ENCODE measurements at regions not wholly inside any gene's neighbourhood (a gene's known extent, or its start where the extent isn't known, plus 50 kb on each side); places are given as distances from the start of the nearest gene placed in this dataset.
"Not testable (repeated sequence)": the region's sequence is repeated elsewhere in the genome, so short reads cannot be mapped to it uniquely, and the experiment has no call there.

DNA sequence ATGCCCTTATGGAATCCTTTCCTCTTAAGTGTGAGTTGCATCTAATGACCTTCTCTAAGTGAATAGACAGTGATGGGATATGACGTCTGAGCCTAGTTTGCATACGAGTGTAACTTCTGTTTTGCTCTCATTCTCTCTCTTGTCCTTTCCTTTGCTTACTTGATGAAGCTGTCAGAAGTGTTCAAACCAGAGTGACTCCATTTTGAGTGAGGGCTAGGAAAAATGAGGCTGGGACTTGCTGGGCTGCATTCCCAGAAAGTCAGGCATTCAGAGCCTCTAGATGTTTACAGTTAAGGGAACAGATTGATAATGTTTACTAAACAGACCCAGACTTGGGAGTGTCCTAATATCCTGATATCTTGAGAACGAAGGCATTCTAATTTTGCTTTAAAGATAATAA is 311.2 kb upstream of the SOX4 start:
- intact Hi-C loops (cut with DNase I); DNase-seq: not testable (repeated sequence)

DNA sequence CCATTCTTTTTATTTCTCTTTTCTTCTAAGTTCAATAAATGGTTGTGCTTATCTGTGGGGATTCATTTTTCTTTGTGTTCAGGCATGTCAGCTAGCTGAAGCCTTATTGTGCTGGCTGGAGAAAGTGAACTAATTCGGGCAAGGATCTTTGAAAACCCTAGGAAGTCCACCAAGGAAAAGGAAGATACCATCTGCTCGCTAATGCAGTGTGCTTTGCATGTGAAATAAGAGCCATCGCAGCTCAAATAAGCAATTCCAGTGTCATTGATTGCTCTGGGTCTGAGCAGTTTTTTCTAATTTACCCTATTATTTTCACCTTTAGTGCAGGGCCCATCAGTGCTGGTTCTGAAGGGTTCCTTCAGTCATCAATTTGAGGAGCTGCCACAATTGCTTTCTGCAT is 309.4 kb upstream of the SOX4 start:
- DNase-seq = no peak
- intact Hi-C loops (cut with DNase I) = no loop called here

DNA sequence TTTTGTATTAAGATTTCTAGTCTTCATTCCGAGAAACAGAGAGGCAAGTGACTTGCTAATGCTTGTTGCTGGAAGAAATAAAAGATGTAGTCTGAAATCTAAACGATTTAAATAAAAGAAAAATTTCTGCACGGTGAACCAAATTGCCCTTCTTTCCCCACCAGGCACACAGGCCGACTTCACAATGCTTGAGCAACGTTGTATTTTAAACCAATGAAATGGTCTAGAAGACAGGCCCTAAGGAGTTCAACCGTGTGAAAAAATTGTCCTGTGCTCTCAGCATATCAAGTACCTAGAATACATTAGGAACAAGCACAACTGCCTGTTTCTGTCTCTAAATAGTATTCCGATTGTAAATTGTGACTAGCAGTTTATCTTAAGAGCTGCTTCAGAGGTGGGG is 308.8 kb upstream of the SOX4 start:
- DNase-seq = no peak
- intact Hi-C loops (cut with DNase I) = no loop called here

DNA sequence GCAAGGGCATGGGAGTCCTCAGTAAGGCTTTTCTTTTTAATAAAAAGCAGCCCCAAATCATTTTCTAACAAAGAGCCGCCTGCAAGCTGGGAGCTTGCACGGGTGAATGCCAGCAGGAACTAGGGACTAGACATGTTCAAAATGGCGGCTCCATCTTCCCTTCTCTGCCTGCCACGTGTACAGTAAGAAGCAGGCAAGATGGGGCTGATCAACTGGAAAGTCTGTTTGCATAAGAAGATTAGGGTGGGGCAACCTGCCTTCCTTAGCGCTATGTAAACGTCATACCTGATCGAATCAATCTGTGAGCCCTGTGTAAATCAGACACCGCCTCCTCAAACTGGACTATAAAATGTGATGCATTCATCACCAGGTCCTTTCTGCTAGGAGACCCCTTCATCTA is 299.4 kb upstream of the SOX4 start:
- no peak for DNase-seq
- intact Hi-C loops (cut with DNase I) = no loop called here

DNA sequence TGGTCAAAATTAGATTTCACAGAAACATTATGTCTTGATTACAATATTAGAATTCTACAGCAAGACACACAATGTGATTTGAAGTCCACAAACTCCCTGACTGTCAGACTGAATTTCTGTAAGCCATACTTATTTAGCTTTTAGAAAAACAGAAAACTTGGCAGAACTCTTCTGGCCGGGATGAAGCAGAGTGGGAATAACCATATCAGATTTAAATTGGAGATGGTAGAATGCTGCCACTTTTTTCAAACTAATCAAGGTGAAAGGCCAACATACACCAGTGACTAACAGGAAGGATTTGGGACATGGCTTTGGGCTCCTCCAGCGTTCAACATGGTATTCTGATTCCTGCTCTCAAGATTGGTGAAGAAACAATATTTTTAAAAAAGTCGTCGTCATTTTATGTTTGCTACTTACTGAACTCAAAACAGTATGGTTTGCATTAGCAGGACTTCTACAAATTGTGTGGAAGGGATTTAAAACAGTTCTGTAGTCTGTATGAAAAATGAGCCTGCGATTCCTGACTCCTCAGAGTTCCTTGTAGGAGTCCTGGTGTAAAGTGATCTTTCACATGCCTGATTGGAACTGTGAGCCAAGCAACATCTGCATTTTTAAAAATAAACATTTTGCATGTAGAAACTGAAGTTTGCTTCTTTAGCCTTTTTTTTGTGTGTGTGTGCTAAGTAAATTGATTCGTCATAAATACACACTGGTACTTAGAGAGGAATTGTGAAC is 297.9 kb upstream of the SOX4 start:
- intact Hi-C loops (cut with DNase I) = no loop called here

DNA sequence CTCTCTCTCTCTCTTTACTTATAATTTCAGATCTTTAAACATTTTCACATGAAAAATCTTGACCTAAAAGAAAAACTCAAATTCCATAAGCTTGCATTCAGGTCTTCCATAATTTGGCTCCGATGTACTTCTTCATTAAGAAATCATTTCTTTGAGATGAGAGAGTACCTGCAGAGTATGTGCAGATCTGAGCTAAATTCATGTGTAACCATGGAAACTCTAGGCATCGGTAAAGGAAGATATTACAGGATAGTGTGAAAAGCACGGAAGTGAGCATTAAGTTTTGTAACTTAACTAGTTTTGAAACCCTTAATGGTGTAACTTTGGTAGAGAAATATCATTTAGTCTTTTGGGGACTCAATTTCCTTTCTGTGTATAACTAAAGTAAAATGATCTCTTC is 295.9 kb upstream of the SOX4 start:
- intact Hi-C loops (cut with DNase I) = no loop called here
- DNase-seq = no peak

More for the DNA sequence above, 297.9 kb upstream of the SOX4 start:
- no peak for DNase-seq

DNA sequence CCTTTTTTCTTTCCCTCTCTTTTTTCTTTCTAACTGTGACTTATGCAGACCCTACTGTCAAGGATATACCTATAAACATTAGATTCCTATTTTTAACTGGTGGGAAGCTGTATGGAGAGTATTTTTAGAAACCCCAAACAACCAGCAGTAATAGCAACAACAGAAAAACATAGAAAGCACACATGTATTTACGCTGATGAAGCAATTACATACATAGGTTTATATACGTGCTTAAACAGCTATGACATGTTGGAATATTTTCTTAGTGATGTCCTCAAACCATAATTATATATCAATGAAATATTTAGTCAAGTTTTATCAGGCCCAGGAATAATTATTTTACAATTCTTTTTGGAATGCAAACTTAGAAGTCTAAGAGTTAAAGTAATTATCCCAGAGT is 294.3 kb upstream of the SOX4 start:
- intact Hi-C loops (cut with DNase I) = no loop called here
- DNase-seq = no peak

DNA sequence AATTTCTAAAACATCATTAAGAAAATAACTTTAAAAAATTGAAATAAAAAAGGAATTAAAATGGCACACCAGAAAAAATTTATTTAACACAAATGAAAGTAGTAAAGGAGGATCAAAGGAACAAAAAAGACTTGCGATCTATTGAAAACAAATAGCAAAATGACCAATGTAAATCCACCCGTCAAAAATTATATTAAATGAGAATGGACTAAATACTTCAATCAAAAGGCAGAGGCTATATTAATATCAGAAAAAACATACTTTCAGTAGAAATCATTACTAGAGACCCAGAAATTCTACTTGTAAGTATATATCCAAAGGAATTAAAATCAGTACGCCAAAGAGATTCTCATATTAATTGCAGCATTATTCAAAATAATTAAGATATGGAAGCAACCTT is 293.1 kb upstream of the SOX4 start:
- no peak for DNase-seq
- intact Hi-C loops (cut with DNase I) = no loop called here

DNA sequence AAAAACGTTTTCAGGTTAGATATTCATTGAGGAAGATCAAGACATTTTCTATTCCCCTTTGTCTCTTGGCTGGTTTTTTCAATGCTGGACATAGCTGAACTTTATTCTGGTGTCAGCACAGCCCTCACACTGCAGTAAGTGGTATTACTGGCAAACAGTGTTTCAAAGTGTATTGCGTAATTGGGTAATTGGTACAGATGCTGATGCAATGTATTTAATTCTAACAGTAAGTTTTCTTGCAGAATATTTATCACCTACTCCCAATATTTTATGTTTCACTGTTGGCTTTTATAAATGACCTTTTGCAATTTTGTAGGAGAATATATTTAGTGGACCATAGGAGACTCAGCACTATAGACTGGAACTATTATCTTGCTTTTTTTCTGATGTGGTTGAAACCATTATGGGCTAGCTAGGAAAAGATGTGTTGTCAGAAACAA is 287.6 kb upstream of the SOX4 start:
- DNase-seq = no peak
- intact Hi-C loops (cut with DNase I) = no loop called here

DNA sequence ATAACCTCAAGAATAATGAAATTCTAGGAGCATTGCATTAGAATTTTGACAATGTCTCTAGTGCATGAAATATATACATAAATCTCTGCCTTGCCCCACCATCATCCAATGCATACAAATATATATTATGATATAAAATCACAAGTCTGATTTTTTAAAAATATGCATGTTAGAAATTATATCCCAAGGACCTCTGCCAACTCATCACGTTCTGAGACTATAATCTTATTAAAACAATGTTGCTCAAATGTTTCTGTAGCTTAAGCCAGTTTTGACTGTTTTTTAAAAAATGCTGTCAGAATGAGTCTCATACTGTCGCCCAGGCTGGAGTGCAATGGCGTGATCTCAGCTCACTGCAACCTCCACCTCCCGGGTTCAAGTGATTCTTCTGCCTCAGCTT is 287.0 kb upstream of the SOX4 start:
- intact Hi-C loops (cut with DNase I) = no loop called here
- DNase-seq = no peak

DNA sequence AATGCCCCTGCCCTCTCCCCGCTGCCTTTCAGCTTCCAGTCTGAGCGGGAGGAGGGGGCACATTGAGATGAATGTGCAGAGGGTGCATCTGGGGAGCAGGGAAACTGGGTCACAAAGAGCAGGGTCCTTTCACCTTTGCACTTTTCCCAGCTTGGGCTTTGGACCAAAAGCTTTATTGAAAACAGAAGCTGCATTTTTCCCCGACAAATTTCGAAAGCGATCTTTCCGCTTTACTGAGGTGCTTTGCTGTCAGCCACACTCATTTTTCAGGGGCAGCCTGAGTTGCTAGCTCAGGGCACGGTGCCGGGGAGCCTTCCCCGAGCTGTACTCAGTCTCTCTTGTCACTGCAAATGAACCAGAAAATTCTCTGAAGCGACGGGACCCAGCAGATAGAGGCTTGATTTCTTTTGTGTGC is 283.7 kb upstream of the SOX4 start:
- intact Hi-C loops (cut with DNase I) = no loop called here
- no peak for DNase-seq

DNA sequence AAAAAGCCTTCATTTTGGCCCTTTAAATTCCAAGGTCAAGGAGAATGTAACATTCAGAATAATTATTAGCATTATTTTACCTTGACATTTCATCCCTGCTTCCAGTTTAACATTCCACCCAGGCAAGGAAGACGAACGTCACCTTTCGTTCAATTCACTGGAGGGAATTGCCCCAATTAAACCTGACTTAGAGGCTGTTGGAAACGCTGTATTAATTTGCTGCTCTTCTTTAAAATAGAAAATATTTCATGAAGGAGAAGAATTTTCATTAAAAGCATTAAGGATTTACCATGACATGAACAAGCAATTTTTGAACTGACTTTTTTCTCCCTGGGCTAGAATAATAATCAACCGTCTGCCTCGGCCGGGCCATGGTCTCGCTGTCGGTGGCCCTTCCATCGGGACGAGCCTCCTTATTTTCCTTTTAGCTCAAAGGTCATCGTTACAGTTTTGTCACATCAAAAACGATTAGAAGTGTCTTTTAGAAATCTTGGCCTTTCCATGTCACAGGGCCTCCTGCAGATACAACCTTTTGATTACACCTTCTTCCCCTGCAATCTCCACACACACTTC is 282.9 kb upstream of the SOX4 start:
- intact Hi-C loops (cut with DNase I) = no loop called here
- DNase-seq = no peak

DNA sequence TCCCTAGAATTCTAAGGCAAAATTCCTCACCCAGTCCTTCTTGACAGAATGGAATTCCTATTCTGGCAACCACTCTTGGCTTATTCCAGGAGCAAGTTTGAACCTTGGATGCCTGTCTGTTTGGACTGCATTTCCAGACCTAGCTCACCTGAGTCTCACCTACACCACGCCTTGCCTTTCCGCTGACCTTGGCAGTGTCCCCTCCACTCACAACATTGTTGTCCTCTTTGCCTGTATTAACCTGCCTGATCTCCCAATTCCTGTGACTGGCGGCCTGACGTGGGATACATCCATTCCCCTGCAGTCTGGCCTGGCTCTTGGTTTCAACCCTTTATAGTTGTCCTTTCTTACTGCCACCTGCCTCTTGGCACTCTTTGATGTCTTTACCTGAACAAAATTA is 281.4 kb upstream of the SOX4 start:
- intact Hi-C loops (cut with DNase I) = no loop called here
- DNase-seq = no peak

DNA sequence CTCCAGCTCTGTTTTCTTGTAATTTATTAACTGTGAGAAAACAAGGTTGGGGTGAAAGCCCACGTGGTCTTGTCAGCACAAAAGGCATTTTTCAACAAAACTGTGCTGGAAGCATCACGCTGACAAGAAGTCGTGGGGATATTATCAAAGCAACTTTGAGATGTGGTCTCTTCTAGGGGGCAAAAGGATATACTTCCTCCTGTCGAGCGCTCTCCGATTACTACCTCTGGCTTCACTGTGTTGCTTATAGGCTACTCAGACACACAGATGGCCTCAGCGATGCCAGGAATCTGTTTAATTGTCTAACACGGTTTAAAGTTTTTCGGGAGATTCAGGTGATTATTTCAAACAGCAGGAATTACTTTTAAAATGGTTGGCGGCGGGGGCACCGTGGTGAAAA is 275.9 kb upstream of the SOX4 start:
- DNase-seq = no peak
- intact Hi-C loops (cut with DNase I) = no loop called here

DNA sequence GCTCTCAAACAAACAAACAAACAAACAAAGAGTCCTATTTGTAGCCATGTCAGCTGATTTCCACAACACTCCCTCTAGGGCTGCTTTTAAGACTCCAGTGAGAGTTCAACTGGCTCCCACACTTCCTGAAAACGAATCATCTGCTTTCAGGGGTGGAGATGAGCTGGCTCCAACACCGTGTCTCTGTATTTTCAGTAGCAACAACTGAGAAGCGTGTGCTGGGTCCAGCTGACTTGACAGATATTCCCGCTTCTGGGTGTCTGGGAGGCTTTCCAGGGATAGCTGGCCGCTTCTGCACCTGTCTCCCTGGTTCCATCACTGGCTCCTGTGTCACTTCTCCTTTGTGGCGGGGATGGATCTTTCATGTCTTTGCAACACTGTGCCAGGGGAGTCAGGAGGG is 272.5 kb upstream of the SOX4 start:
- DNase-seq = peak in 5 of 10 donors; percentile 29 to 84 (median 37)
- intact Hi-C loops (cut with DNase I) = no loop called here

DNA sequence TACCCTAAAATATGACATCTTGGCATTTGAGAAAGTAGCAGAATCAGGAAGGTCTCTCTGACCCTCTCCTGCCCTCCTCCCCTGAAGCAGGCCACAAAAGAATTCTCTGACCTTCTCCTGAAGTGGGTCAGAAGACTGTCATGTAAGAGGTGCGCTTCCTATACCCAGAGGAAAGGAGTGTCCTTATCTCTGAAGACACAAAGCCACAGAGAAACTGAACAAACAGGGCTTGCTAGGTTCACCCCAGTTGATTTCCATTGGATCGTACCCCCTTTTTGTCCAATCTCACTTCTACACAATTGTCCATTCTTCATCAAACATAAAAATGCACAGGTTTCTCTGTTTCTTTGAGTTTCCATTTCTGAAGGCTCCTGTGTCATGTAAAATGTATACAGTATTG is 272.0 kb upstream of the SOX4 start:
- DNase-seq = no peak
- intact Hi-C loops (cut with DNase I) = no loop called here

DNA sequence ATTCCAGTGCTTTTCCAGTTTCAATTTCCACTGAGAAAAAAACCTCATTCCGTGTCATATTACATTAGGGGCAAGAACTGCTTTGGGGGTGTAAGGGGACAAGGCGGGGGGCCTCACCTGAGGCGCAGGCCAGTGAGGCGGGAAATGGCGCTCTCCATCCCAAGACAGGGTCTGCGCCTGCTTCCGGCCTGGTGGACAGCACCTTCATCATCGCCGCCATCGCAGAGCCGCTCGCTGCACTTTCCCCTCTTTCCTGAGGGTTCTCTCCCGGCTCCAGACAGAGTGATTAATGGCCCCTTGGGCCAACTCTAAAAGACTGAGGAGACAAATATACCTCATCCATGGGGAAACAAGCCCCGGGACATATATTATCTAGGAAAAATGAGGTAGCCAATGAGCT is 270.0 kb upstream of the SOX4 start:
- intact Hi-C loops (cut with DNase I) = no loop called here
- no peak for DNase-seq

DNA sequence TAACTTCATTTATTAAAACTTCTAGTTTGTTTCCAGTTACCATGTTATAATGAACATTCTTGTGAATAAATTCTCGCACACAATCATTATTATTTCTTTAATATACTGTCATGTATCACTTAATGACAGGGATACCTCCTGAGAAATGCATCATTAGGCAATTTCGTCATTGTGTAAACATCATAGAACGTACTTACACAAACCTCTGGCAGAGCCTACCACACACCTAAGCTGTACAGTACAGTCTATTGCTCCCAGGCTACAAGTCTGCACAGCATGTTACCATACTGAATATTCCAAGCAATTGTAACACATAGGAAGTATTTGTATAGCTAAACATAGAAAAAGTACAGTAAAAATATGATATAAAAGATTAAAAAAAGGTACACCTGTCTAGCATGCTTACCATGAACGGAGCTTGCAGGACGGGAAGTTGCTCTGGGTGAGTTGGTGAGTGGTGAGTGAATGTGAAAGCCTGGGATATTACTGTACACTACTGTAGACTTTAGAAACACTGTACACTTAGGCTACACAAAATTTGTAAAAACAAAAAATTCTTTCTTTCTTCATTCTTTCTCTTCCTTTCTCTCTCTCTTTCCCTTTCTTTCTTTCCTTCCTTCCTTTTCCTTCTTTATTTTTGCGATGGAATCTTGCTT is 268.2 kb upstream of the SOX4 start:
- DNase-seq = no peak
- intact Hi-C loops (cut with DNase I) = no loop called here

DNA sequence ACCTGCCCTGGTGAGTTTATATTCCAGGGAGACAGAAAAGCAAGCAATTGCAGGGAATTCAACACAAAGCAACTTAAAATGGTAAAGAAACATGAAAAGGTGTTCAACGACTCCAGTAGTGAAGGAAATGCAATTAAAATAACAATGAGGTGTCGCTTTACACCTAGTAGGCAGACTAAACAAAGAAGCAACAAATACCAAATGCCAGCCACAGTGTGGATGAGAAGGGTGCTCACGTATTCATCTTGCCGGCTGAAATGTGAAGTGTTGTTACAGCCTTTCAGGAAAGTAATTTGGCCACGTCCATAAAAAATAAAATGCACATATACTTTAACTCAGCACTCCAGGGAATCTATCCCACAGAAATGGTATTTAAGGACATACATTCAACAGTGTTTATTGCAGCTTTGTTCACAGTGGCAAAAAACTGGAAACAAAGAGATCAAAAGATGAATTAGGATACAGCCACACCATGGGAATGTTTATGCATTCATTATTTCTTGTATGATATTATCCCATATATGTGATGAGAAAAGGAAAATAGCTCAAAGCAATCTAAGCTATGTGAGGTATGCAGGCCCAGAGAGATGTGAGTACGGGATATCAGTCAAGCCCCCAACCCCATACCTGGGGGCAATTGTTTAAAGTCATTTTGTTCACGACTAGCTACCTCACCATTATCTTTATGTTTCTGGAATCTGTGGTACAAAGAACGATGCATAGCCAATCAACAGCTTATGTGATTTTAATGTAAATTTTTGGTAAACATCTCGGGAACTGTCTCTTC is 266.0 kb upstream of the SOX4 start:
- intact Hi-C loops (cut with DNase I) = no loop called here
- no peak for DNase-seq

DNA sequence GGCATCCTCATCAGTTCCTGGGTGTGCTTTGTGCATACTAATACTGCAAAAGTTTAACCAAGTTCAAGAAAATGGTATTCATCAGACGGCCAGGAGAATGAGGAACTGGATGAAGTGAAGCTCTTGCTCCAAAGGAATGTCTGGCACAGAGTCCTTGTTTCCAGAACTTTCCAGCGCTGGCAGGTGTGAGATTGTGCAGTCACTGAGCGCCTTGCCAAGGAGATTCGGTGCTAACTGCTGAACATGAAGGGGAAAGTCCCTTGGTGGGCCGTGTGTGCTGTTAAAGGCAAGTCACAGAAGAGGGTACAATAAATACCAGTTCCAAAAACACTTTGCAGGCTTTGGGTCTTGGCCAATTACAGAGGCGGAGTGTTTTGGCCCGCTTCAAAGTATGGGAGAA is 262.3 kb upstream of the SOX4 start:
- no peak for DNase-seq
- intact Hi-C loops (cut with DNase I) = no loop called here

DNA sequence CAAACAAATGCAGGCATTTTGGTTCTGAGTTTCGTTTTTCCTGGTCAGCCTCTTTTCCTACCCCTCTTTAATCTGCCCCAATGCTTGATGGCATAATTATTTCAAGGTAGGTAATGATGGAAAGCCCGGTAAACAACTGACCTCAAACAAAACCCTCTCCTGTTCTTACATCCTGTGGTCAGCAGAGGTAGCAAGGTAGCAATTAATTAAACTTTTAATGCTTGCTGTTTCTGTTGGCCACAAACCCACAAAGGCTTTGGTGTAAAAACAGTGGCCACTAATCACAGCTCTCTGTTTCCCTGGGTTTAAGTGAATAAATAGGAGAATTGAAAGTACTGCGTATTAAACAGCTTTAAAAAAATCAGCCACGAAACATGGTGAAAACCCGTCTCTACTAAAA is 261.5 kb upstream of the SOX4 start:
- intact Hi-C loops (cut with DNase I) = no loop called here
- no peak for DNase-seq
